Neuronal stem cell (in vitro differentiated cells): ENCODE measurements at regions not wholly inside any gene's neighbourhood (a gene's known extent, or its start where the extent isn't known, plus 50 kb on each side); places are given as distances from the start of the nearest gene placed in this dataset.
A peak's percentile ranks its signal among the peaks of the same experiment; 100 is the strongest.

ENCODE experiments used
- DNase-seq: peaks from one replicate; pipeline ENCODE4 v3.0.0-alpha.2; 2013; ENCODE audit warnings: low spot score
- H2AFZ ChIP-seq: one replicate; pipeline ENCODE4 v1.6.1; 2013; ENCODE audit warnings: mild to moderate bottlenecking, low read length, inconsistent platforms
- H2AK5ac ChIP-seq: 2 replicates; pipeline ENCODE4 v1.6.1; 2013; ENCODE audit warnings: low read depth, mild to moderate bottlenecking, inconsistent platforms, low read length, moderate library complexity, mixed read lengths
- H2BK120ac ChIP-seq: 2 replicates; pipeline ENCODE4 v1.6.1; 2013; ENCODE audit warnings: low read depth, mild to moderate bottlenecking, inconsistent platforms, low read length, moderate library complexity, mixed read lengths
- H2BK12ac ChIP-seq: one replicate; pipeline ENCODE4 v1.6.1; 2013; ENCODE audit warnings: low read length, inconsistent platforms
- H2BK15ac ChIP-seq: 2 replicates; pipeline ENCODE4 v1.6.1; 2013; ENCODE audit warnings: mild to moderate bottlenecking, low read length, inconsistent platforms, mixed read lengths
- H2BK5ac ChIP-seq: one replicate; pipeline ENCODE4 v1.6.1; 2013; ENCODE audit warnings: inconsistent platforms, mild to moderate bottlenecking, low read length, moderate library complexity
- H3K14ac ChIP-seq: one replicate; pipeline ENCODE4 v1.6.1; 2013; ENCODE audit warnings: low read length, inconsistent platforms
- H3K18ac ChIP-seq: 2 replicates; pipeline ENCODE4 v1.6.1; 2013; ENCODE audit warnings: low read length, inconsistent platforms
- H3K23ac ChIP-seq: 2 replicates; pipeline ENCODE4 v1.6.1; 2013; ENCODE audit warnings: low read depth, mild to moderate bottlenecking, mixed read lengths, low read length, inconsistent platforms; ENCODE audit not compliant: poor library complexity
- H3K27ac ChIP-seq: replicated peaks from 3 replicates; pipeline ENCODE4 v1.5.1; 2013; ENCODE audit warnings: low read length, inconsistent platforms
- H3K27me3 ChIP-seq, 3 experiments: 2 replicates each; pipeline ENCODE4 v1.6.1; 2013; ENCODE audit warnings: low read length in 3 of 3, mild to moderate bottlenecking in 2 of 3, inconsistent platforms in 1 of 3, low read depth in 1 of 3, mixed read lengths in 1 of 3, moderate library complexity in 1 of 3; ENCODE audit not compliant: control insufficient read depth in 3 of 3, insufficient read depth in 3 of 3
- H3K36me3 ChIP-seq, 2 donors: replicated peaks in 1 of 2; 2 replicates each; pipeline ENCODE4 v1.6.1; 2013; ENCODE audit warnings: low read length in 2 of 2; ENCODE audit not compliant: control insufficient read depth in 2 of 2, insufficient read depth in 2 of 2
- H3K4ac ChIP-seq: 2 replicates; pipeline ENCODE4 v1.6.1; 2013; ENCODE audit warnings: inconsistent platforms, mild to moderate bottlenecking, low read length, moderate library complexity
- H3K4me1 ChIP-seq, 2 donors: 1 replicate in 1 of 2; 2 replicates in 1 of 2; pipeline ENCODE4 v1.6.1; 2013; ENCODE audit warnings: low read length in 2 of 2, low read depth in 1 of 2; ENCODE audit not compliant: control insufficient read depth in 2 of 2, insufficient read depth in 1 of 2
- H3K4me2 ChIP-seq: one replicate; pipeline ENCODE4 v1.6.1; 2013; ENCODE audit warnings: mild to moderate bottlenecking, low read length, inconsistent platforms; ENCODE audit not compliant: insufficient read depth, poor library complexity, severe bottlenecking
- H3K4me3 ChIP-seq, 2 donors: 2 replicates each; pipeline ENCODE4 v1.5.1; 2013; ENCODE audit warnings: low read length in 2 of 2, mild to moderate bottlenecking in 2 of 2, inconsistent platforms in 1 of 2, moderate library complexity in 1 of 2
- H3K79me1 ChIP-seq: one replicate; pipeline ENCODE4 v1.6.1; 2013; ENCODE audit warnings: low read depth, mild to moderate bottlenecking, inconsistent platforms, low read length, moderate library complexity
- H3K9ac ChIP-seq: one replicate; pipeline ENCODE4 v1.6.1; 2013; ENCODE audit warnings: mild to moderate bottlenecking, low read depth, low read length, inconsistent platforms; ENCODE audit not compliant: poor library complexity
- H3K9me3 ChIP-seq, 2 donors: replicated peaks in 1 of 2; 2 replicates each; pipeline versions ENCODE3 to v1.6.1; 2013; ENCODE audit warnings: low read length in 2 of 2, mild to moderate bottlenecking in 2 of 2, inconsistent platforms in 1 of 2, low read depth in 1 of 2, mixed read lengths in 1 of 2, moderate library complexity in 1 of 2; ENCODE audit not compliant: control insufficient read depth in 2 of 2, insufficient read depth in 1 of 2
- H4K8ac ChIP-seq: one replicate; pipeline ENCODE4 v1.6.1; 2013; ENCODE audit warnings: low read depth, mild to moderate bottlenecking, inconsistent platforms, low read length, moderate library complexity
- H4K91ac ChIP-seq: one replicate; pipeline ENCODE4 v1.6.1; 2013; ENCODE audit warnings: low read length, low read depth, mild to moderate bottlenecking, inconsistent platforms; ENCODE audit not compliant: poor library complexity
- WGBS, 2 donors: extraction: QIAGEN DNeasy Blood & Tissue Kit; methylation state at CpG; one replicate each; pipeline ENCODE4 v1.1.7; 2013; ENCODE audit warnings: missing lambda C conversion rate in 2 of 2, mixed read lengths in 1 of 2; ENCODE audit not compliant: insufficient read length in 2 of 2, insufficient replicate concordance in 1 of 2; ENCODE audit errors: extremely low coverage in 2 of 2; 5-methylcytosine and 5-hydroxymethylcytosine counted together

- no peak overlapping the region for H3K27ac ChIP-seq
- no peaks in the 10 kb centered on the region for H3K79me1 ChIP-seq
- WGBS, 2 donors: no CpG with 5 or more reads among the region's 2 CpGs
- H3K36me3 ChIP-seq: no peaks in the 10 kb centered on the region
- no peak overlapping the region for H3K9ac ChIP-seq
- H2BK120ac ChIP-seq: no peak overlapping the region
- no peak overlapping the region for H3K4me3 ChIP-seq
- no peak overlapping the region for H3K14ac ChIP-seq
- peaks cover 0 to 6% of the 10 kb centered on the region in 2 donors for H3K4me1 ChIP-seq
- no peaks in the 10 kb centered on the region for H3K9me3 ChIP-seq
- H3K27me3 ChIP-seq: no peaks in the 10 kb centered on the region
- H2BK15ac ChIP-seq: no peak overlapping the region
- H4K91ac ChIP-seq: no peak overlapping the region
- no peak overlapping the region for H4K8ac ChIP-seq
- no peak overlapping the region for H3K4me2 ChIP-seq
- DNase-seq: no peak
- H2AFZ ChIP-seq: peak overlapping the region; percentile 45
- H3K4ac ChIP-seq: no peak overlapping the region
- no peak overlapping the region for H2BK12ac ChIP-seq
- no peak overlapping the region for H3K23ac ChIP-seq
- no peak overlapping the region for H2BK5ac ChIP-seq
- no peak overlapping the region for H2AK5ac ChIP-seq
- no peak overlapping the region for H3K18ac ChIP-seq
Measured at GRCh38 chr9:106682420-106682819, 180.5 kb upstream of the ZNF462 start.

DNA sequence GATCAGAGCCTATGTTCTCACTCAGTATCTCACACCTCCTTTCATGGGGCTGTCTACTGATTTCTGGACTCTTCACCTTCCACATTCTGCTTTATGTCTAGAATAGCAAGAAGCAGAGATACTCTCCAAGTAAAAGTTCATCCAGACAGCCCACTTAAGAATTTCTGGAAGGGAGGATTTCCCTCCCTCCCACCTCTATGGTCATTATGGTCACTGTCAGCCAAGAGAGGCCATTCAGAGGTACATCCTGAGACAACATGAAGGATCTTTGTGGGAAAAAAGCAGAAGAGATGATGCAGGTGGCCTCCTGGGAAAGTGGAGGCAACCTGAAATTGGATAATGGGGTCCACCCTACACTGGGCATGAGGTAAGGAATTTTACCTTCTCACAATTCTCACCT is 179.5 kb upstream of the ZNF462 start:
- Histone ChIP-seq H4K91ac (no peak overlapping the region), H3K4me3 (no peak overlapping the region), H3K27me3 (no peaks in the 10 kb centered on the region), H3K14ac (no peak overlapping the region), H3K9ac (no peak overlapping the region), H3K4me2 (no peak overlapping the region), H2BK12ac (no peak overlapping the region), H3K9me3 (no peaks in the 10 kb centered on the region), H2AFZ (no peak overlapping the region), H3K23ac (no peak overlapping the region), H2BK5ac (no peak overlapping the region), H3K27ac (no peak overlapping the region), H2BK15ac (no peak overlapping the region), H3K79me1 (no peaks in the 10 kb centered on the region), H3K4me1 (peaks cover 0 to 1% of the 10 kb centered on the region in 2 donors), H3K18ac (no peak overlapping the region), H2AK5ac (no peak overlapping the region), H3K4ac (no peak overlapping the region), H3K36me3 (no peaks in the 10 kb centered on the region), H2BK120ac (no peak overlapping the region), H4K8ac (no peak overlapping the region)
- no peak for DNase-seq

DNA sequence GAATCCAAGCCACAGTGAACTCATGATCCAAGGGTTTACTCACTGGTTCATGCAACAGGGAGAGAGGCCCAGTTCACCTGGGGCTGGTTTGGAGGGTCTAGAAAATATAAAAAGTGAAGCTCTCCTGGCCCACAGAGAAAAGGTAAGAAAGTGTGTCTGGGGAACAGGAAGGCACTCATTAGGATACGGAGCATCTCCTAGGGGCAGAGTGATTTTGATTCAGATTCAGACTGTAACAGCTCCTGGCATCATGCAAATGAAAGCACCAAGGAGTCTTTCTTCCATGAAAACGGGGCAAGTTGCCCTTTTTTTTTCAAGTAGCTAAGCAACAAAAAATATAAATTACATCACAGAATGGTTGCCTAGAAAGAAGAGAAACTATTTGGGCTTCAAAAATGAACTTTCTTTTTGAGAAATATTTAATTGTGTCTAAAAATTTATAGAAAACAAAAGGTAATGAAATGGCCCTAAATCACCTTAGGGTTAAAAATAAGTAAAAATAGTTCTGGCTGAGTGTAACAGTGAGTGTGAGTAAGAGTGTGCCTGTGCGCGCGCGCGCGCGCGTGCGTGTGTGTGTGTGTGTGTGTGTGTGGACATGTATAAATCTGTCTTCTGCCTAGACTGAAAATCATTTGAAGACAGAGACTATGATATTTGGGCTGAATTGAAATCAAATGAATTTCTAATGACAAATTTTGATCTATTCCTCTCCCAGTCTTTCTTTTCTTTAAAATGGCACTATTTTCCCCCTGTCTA is 177.8 kb upstream of the ZNF462 start:
- H4K8ac ChIP-seq: no peak overlapping the region
- H2AK5ac ChIP-seq: no peak overlapping the region
- H2BK12ac ChIP-seq: no peak overlapping the region
- H3K9me3 ChIP-seq: no peaks in the 10 kb centered on the region
- no peak overlapping the region for H3K4me3 ChIP-seq
- H3K4ac ChIP-seq: no peak overlapping the region
- H3K23ac ChIP-seq: no peak overlapping the region
- H3K79me1 ChIP-seq: no peaks in the 10 kb centered on the region
- WGBS, 2 donors: no CpG with 5 or more reads among the region's 11 CpGs
- H3K27ac ChIP-seq: no peak overlapping the region
- H2BK120ac ChIP-seq: no peak overlapping the region
- no peak for DNase-seq
- no peak overlapping the region for H3K4me2 ChIP-seq
- H3K14ac ChIP-seq: no peak overlapping the region
- no peaks in the 10 kb centered on the region for H3K4me1 ChIP-seq
- no peaks in the 10 kb centered on the region for H3K27me3 ChIP-seq
- no peak overlapping the region for H3K18ac ChIP-seq
- H2BK15ac ChIP-seq: no peak overlapping the region
- no peak overlapping the region for H4K91ac ChIP-seq
- H3K36me3 ChIP-seq: no peaks in the 10 kb centered on the region
- no peak overlapping the region for H2BK5ac ChIP-seq
- H3K9ac ChIP-seq: no peak overlapping the region
- no peak overlapping the region for H2AFZ ChIP-seq

- no peak overlapping the region for H3K27ac ChIP-seq
- no peaks in the 10 kb centered on the region for H3K79me1 ChIP-seq
Measured at GRCh38 chr9:106689089-106689488, 173.9 kb upstream of the ZNF462 start.

More at GRCh38 chr9:106689089-106689488, 173.9 kb upstream of the ZNF462 start:
- H3K27me3 ChIP-seq: no peaks in the 10 kb centered on the region
- no peaks in the 10 kb centered on the region for H3K36me3 ChIP-seq
- H3K9ac ChIP-seq: no peak overlapping the region
- H2BK15ac ChIP-seq: no peak overlapping the region
- no peak overlapping the region for H2AK5ac ChIP-seq
- no peaks in the 10 kb centered on the region for H3K4me1 ChIP-seq
- no CpG with 5 or more reads among the region's 3 CpGs for WGBS, 2 donors
- DNase-seq: no peak
- H3K4me3 ChIP-seq: no peak overlapping the region
- H3K4me2 ChIP-seq: no peak overlapping the region
- H3K4ac ChIP-seq: no peak overlapping the region
- H2AFZ ChIP-seq: no peak overlapping the region
- no peak overlapping the region for H2BK12ac ChIP-seq
- no peak overlapping the region for H2BK120ac ChIP-seq
- no peak overlapping the region for H3K14ac ChIP-seq
- no peak overlapping the region for H4K91ac ChIP-seq
- no peak overlapping the region for H3K18ac ChIP-seq
- H4K8ac ChIP-seq: no peak overlapping the region
- H2BK5ac ChIP-seq: no peak overlapping the region
- no peak overlapping the region for H3K23ac ChIP-seq
- no peaks in the 10 kb centered on the region for H3K9me3 ChIP-seq
